ENCODE measurements at regions not wholly inside any gene's neighbourhood (a gene's known extent, or its start where the extent isn't known, plus 50 kb on each side); places are given as distances from the start of the nearest gene placed in this dataset.
"Not testable (repeated sequence)": the region's sequence is repeated elsewhere in the genome, so short reads cannot be mapped to it uniquely, and the experiment has no call there.

GRCh38 chr3:171980578-171981270 lies 58.7 kb upstream of the FNDC3B start:
- no peak for DNase-seq (ENCODE audit: low read depth in 2 of 3, low spot score in 1 of 3)

DNA sequence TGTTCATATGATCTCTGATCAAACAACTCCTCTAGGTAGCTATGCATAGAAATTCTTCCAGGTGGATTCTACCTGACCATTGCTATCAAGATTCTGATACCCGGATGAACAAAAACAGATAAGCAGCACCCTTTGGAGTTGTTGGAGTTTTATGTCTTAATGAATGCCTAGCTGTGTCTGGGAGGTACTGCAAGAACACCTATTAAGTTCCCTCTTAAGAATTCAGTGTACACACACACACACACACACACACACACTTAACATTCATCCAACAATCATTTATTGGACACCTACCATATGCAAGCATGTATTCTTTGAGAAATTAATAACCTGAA lies 58.1 kb upstream of the FNDC3B start:
- DNase-seq (ENCODE audit: low read depth in 2 of 3, low spot score in 1 of 3): no peak

- DNase-seq (ENCODE audit: low read depth in 2 of 3, low spot score in 1 of 3): no peak
Measured at GRCh38 chr3:171982828-171983227, 56.5 kb upstream of the FNDC3B start.

GRCh38 chr3:171983685-171984084 lies 55.7 kb upstream of the FNDC3B start:
- DNase-seq (ENCODE audit: low read depth in 2 of 3, low spot score in 1 of 3): not testable (repeated sequence)

DNA sequence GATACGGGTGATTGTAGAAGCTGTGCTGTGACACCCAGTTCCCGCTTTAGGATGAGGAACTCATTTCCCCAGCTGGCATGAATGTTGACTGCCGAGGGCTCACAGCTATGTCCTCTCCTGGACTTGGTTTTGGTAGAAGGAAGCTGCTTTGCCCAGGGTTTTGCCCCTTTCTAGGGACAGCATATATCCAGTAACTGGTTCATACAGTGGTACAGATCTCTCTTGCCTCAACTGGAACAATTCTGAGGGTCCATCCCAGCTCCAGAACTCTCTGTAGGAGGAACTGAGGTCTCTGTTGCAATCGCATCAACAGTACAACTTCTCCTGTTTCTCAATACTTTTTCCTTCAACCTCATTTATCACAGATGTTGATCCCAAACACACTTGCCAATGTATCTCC lies 54.5 kb upstream of the FNDC3B start:
- DNase-seq (ENCODE audit: low read depth in 2 of 3, low spot score in 1 of 3): no peak

DNA sequence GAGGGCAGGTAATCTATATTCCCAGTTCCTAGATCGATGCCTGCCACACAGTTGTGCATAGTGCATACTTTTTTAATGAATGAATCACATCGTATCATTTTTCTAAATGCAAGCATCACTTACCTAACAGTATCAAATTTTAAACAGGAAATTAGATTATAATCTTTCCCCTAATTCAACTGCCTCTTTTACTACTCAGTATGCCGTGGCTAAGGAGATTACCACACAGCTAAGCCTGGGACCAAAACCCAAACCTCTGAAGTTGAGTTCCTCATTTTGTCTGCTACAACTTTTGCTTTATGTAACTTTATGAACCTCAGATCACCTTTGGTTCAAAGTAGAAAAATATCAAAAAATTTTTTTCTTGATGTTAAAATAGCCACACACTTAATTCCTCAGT lies 53.2 kb upstream of the FNDC3B start:
- DNase-seq (ENCODE audit: low read depth in 2 of 3, low spot score in 1 of 3): no peak

GRCh38 chr3:171986757-171987518 lies 52.4 kb upstream of the FNDC3B start:
- DNase-seq (ENCODE audit: low read depth in 2 of 3, low spot score in 1 of 3): no peak

Measured in stimulated activated CD4-positive, alpha-beta T cell treated with anti-CD3 and anti-CD28 coated beads, Interleukin-12 subunit alpha, Interleukin-12 subunit beta, amount 100 ng/mL, for 48 hours (primary cell).